ENCODE measurements at regions not wholly inside any gene's neighbourhood (a gene's known extent, or its start where the extent isn't known, plus 50 kb on each side); places are given as distances from the start of the nearest gene placed in this dataset.

GRCh38 chr2:122523981-122524380 is 768.5 kb downstream of the TSN start:
- intact Hi-C loops (cut with micrococcal nuclease) = no loop called here
- no peak overlapping the region for H3K4me3 Mint-ChIP-seq (ENCODE audit: unreplicated experiment)
- ChIA-PET POLR2A (interaction anchor here (0.7 kb wide), 1 partner anchor 103 kb away, joined by 3 read pairs; no protein-coding TSS in a partner anchor), CTCF (no interaction called here)
- no TSS peak for BruUV-seq (replicated peaks)
- peaks cover 9% of the 10 kb centered on the region for H3K4me1 Mint-ChIP-seq (ENCODE audit: insufficient read depth, unreplicated experiment)
- no peaks in the 10 kb centered on the region for H3K27me3 Mint-ChIP-seq (ENCODE audit: insufficient read depth, unreplicated experiment)
- no peak for DNase-seq (ENCODE audit: unreplicated experiment)
- H3K27ac Mint-ChIP-seq (ENCODE audit: low read depth, unreplicated experiment) = no peak overlapping the region
- H3K9me3 Mint-ChIP-seq (ENCODE audit: unreplicated experiment) = no peaks in the 10 kb centered on the region
- TF ChIP-seq CTCF (IDR thresholded peaks at IDR 0.05; ENCODE audit: unreplicated experiment) = no peak
- H3K36me3 Mint-ChIP-seq (ENCODE audit: insufficient read depth, unreplicated experiment) = no peaks in the 10 kb centered on the region

DNA sequence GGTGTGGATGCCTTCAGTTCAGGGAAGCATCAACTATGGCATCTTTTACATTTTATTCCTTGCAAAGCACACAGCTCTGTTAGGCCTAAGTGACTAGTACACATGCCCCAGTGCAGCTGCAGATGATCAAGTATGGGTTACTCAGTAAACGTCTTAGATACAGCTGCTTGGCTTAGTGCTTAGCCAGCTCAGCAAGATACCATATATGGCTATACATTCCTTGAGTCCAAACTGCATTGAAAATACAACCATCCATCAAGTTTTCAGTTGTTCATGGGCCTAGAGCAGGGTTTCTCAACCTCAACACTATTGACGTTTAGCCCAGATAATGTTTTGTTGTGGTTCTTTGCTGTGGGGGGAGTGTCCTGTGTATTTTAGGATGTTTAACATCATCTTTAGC is 769.9 kb downstream of the TSN start:
- H3K4me3 Mint-ChIP-seq (ENCODE audit: unreplicated experiment) = no peak overlapping the region
- no peak for TF ChIP-seq CTCF (IDR thresholded peaks at IDR 0.05; ENCODE audit: unreplicated experiment)
- no TSS peak for BruUV-seq (replicated peaks)
- CTCF ChIA-PET = no interaction called here
- H3K27ac Mint-ChIP-seq (ENCODE audit: low read depth, unreplicated experiment) = no peak overlapping the region
- no peak for DNase-seq (ENCODE audit: unreplicated experiment)
- H3K9me3 Mint-ChIP-seq (ENCODE audit: unreplicated experiment) = no peaks in the 10 kb centered on the region
- intact Hi-C loops (cut with micrococcal nuclease) = no loop called here
- no peaks in the 10 kb centered on the region for H3K4me1 Mint-ChIP-seq (ENCODE audit: insufficient read depth, unreplicated experiment)
- H3K27me3 Mint-ChIP-seq (ENCODE audit: insufficient read depth, unreplicated experiment) = no peaks in the 10 kb centered on the region
- H3K36me3 Mint-ChIP-seq (ENCODE audit: insufficient read depth, unreplicated experiment) = no peaks in the 10 kb centered on the region
- POLR2A ChIA-PET = no interaction called here

GRCh38 chr2:122528061-122528460 is 772.6 kb downstream of the TSN start:
- intact Hi-C loops (cut with micrococcal nuclease) = no loop called here
- CTCF ChIA-PET = interaction anchor here (0.6 to 0.7 kb wide), 2 partner anchors 47 to 110 kb away, joined by 4 read pairs; no protein-coding TSS in a partner anchor
- H3K9me3 Mint-ChIP-seq (ENCODE audit: unreplicated experiment) = no peaks in the 10 kb centered on the region
- no peaks in the 10 kb centered on the region for H3K4me1 Mint-ChIP-seq (ENCODE audit: insufficient read depth, unreplicated experiment)
- no peak overlapping the region for H3K4me3 Mint-ChIP-seq (ENCODE audit: unreplicated experiment)
- no peak for TF ChIP-seq CTCF (IDR thresholded peaks at IDR 0.05; ENCODE audit: unreplicated experiment)
- no peak overlapping the region for H3K27ac Mint-ChIP-seq (ENCODE audit: low read depth, unreplicated experiment)
- no peak for DNase-seq (ENCODE audit: unreplicated experiment)
- no peaks in the 10 kb centered on the region for H3K36me3 Mint-ChIP-seq (ENCODE audit: insufficient read depth, unreplicated experiment)
- no TSS peak for BruUV-seq (replicated peaks)
- POLR2A ChIA-PET = no interaction called here
- no peaks in the 10 kb centered on the region for H3K27me3 Mint-ChIP-seq (ENCODE audit: insufficient read depth, unreplicated experiment)

GRCh38 chr2:122528958-122529705 is 773.7 kb downstream of the TSN start:
- no peaks in the 10 kb centered on the region for H3K4me1 Mint-ChIP-seq (ENCODE audit: insufficient read depth, unreplicated experiment)
- ChIA-PET CTCF (no interaction called here), POLR2A (no interaction called here)
- H3K4me3 Mint-ChIP-seq (ENCODE audit: unreplicated experiment) = no peak overlapping the region
- no peaks in the 10 kb centered on the region for H3K27me3 Mint-ChIP-seq (ENCODE audit: insufficient read depth, unreplicated experiment)
- BruUV-seq (replicated peaks) = no TSS peak
- DNase-seq (ENCODE audit: unreplicated experiment) = no peak
- no peaks in the 10 kb centered on the region for H3K9me3 Mint-ChIP-seq (ENCODE audit: unreplicated experiment)
- H3K36me3 Mint-ChIP-seq (ENCODE audit: insufficient read depth, unreplicated experiment) = no peaks in the 10 kb centered on the region
- intact Hi-C loops (cut with micrococcal nuclease) = no loop called here
- no peak overlapping the region for H3K27ac Mint-ChIP-seq (ENCODE audit: low read depth, unreplicated experiment)
- no peak for TF ChIP-seq CTCF (IDR thresholded peaks at IDR 0.05; ENCODE audit: unreplicated experiment)
